ENCODE measurements at regions not wholly inside any gene's neighbourhood (a gene's known extent, or its start where the extent isn't known, plus 50 kb on each side); places are given as distances from the start of the nearest gene placed in this dataset.

DNA sequence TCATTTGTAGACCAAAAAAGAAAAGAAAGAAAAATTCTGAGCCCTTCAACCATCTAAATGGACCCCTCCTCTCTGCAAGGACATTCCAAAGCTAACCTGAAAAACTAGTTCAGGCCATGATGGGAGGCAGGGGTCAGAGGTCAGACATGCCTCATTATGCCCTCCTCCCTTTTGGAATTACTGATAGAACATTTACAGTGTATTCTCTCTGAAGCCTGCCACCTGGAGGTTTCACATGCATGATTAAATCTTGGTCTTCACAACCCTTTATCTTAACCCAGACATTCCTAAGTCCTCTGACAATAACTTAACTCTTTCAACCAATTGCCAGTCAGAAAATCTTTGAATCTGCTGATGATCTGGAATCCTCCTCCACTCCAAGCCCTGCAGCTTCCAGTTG lies 86.0 kb downstream of the SPP2 start:
- H3K27me3 ChIP-seq (ENCODE audit: insufficient read depth, poor library complexity, severe bottlenecking) = no peaks in the 10 kb centered on the region
- DNase-seq (ENCODE audit: low read depth in 1 of 2, low spot score in 1 of 2) = no peak
- TF ChIP-seq, protein P1, sequence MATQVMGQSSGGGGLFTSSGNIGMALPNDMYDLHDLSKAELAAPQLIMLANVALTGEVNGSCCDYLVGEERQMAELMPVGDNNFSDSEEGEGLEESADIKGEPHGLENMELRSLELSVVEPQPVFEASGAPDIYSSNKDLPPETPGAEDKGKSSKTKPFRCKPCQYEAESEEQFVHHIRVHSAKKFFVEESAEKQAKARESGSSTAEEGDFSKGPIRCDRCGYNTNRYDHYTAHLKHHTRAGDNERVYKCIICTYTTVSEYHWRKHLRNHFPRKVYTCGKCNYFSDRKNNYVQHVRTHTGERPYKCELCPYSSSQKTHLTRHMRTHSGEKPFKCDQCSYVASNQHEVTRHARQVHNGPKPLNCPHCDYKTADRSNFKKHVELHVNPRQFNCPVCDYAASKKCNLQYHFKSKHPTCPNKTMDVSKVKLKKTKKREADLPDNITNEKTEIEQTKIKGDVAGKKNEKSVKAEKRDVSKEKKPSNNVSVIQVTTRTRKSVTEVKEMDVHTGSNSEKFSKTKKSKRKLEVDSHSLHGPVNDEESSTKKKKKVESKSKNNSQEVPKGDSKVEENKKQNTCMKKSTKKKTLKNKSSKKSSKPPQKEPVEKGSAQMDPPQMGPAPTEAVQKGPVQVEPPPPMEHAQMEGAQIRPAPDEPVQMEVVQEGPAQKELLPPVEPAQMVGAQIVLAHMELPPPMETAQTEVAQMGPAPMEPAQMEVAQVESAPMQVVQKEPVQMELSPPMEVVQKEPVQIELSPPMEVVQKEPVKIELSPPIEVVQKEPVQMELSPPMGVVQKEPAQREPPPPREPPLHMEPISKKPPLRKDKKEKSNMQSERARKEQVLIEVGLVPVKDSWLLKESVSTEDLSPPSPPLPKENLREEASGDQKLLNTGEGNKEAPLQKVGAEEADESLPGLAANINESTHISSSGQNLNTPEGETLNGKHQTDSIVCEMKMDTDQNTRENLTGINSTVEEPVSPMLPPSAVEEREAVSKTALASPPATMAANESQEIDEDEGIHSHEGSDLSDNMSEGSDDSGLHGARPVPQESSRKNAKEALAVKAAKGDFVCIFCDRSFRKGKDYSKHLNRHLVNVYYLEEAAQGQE (IDR thresholded peaks at IDR 0.05; ENCODE audit: insufficient replicate concordance, low read depth) = no peak
- TF ChIP-seq, protein P2, sequence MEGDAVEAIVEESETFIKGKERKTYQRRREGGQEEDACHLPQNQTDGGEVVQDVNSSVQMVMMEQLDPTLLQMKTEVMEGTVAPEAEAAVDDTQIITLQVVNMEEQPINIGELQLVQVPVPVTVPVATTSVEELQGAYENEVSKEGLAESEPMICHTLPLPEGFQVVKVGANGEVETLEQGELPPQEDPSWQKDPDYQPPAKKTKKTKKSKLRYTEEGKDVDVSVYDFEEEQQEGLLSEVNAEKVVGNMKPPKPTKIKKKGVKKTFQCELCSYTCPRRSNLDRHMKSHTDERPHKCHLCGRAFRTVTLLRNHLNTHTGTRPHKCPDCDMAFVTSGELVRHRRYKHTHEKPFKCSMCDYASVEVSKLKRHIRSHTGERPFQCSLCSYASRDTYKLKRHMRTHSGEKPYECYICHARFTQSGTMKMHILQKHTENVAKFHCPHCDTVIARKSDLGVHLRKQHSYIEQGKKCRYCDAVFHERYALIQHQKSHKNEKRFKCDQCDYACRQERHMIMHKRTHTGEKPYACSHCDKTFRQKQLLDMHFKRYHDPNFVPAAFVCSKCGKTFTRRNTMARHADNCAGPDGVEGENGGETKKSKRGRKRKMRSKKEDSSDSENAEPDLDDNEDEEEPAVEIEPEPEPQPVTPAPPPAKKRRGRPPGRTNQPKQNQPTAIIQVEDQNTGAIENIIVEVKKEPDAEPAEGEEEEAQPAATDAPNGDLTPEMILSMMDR (IDR thresholded peaks at IDR 0.05; ENCODE audit: insufficient read depth, low read length) = no peak
- TF ChIP-seq POLR2AphosphoS5 (IDR thresholded peaks at IDR 0.05; ENCODE audit: low read depth) (no peak), SPI1 (IDR thresholded peaks at IDR 0.05; ENCODE audit: borderline replicate concordance, low read depth) (no peak), GABPA (IDR thresholded peaks at IDR 0.05; ENCODE audit: low read depth) (no peak)
- H3K4me3 ChIP-seq (replicated peaks; ENCODE audit: insufficient read depth, low read length) = no peak overlapping the region
- H3K27ac ChIP-seq (replicated peaks) = no peak overlapping the region

DNA sequence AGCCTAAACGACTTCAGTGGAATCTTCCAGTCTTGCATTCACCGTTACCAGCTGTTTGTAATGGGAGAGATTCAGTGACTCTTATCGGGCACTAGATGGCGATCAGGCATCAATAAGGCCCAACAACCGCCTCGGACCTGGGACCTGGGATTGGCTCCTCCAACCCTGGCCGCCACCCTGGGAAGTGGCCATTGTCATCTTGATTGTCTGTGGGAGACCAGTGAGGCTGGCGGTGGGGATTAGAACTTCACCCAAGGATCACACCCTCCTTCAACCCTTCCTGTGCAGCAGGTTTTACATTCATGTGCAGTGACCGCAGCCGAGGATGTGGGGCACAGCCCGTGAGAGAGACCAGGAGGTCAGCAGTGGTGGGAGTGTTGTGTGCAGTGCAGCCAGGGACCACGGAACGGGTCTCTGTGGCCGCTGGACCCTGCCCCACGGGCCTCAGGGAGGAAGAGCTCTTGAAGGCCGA lies 85.3 kb downstream of the SPP2 start:
- TF ChIP-seq, protein P2 (IDR thresholded peaks at IDR 0.05; ENCODE audit: insufficient read depth, low read length) = peak; percentile 58
- TF ChIP-seq GABPA (IDR thresholded peaks at IDR 0.05; ENCODE audit: low read depth) = no peak
- H3K27ac ChIP-seq (replicated peaks) = no peak overlapping the region
- H3K4me3 ChIP-seq (replicated peaks; ENCODE audit: insufficient read depth, low read length) = no peak overlapping the region
- no peaks in the 10 kb centered on the region for H3K27me3 ChIP-seq (ENCODE audit: insufficient read depth, poor library complexity, severe bottlenecking)
- DNase-seq (ENCODE audit: low read depth in 1 of 2, low spot score in 1 of 2) = peak; percentile 14 to 50

DNA sequence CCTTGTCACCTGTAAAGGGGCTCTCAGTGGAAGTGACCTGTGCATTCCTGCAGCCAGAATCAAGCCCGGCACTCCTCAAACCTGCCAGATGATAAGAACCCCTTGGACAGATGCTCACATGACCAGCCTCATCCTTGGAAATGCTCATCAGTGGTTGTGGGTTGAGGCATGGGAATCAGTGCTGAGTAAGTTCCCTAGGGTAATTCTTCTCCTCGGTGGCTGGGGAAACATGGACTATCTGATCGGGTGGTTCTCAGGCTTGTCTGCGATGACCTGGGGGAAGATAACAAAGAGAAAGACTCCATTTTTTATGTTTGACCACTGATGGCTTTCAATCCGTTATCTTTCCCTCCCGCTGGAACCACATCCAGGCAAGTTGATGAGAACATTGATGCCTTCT lies 84.0 kb downstream of the SPP2 start:
- TF ChIP-seq SPI1 (IDR thresholded peaks at IDR 0.05; ENCODE audit: borderline replicate concordance, low read depth) (no peak), POLR2AphosphoS5 (IDR thresholded peaks at IDR 0.05; ENCODE audit: low read depth) (no peak), GABPA (IDR thresholded peaks at IDR 0.05; ENCODE audit: low read depth) (no peak)
- TF ChIP-seq, protein P1 (IDR thresholded peaks at IDR 0.05; ENCODE audit: insufficient replicate concordance, low read depth) = no peak
- TF ChIP-seq, protein P2 (IDR thresholded peaks at IDR 0.05; ENCODE audit: insufficient read depth, low read length) = no peak

DNA sequence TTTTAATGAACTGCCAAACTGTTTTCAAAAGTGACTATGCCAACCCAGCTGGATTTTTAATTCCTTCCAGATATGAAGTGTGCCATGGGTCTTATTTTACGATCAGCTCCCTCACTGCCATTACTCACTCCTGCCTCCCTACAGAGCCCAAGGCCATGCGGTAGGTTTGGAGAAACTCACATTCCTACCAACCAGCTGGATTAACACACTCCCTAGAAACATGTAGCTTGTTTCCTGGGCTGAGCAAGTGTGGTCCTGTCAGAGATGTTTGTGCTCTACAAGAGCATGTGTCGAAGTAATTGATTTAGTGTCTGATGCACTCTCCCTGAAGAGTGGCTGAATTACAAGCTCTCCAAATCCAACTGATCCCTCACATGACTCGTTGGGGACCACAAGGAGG lies 82.5 kb downstream of the SPP2 start:
- TF ChIP-seq GABPA (IDR thresholded peaks at IDR 0.05; ENCODE audit: low read depth) = no peak
- TF ChIP-seq SPI1 (IDR thresholded peaks at IDR 0.05; ENCODE audit: borderline replicate concordance, low read depth) = no peak
- TF ChIP-seq, protein P1 (IDR thresholded peaks at IDR 0.05; ENCODE audit: insufficient replicate concordance, low read depth) = no peak
- TF ChIP-seq, protein P2 (IDR thresholded peaks at IDR 0.05; ENCODE audit: insufficient read depth, low read length) = no peak
- no peak for TF ChIP-seq POLR2AphosphoS5 (IDR thresholded peaks at IDR 0.05; ENCODE audit: low read depth)
- H3K27me3 ChIP-seq (ENCODE audit: insufficient read depth, poor library complexity, severe bottlenecking) = no peaks in the 10 kb centered on the region
- no peak overlapping the region for H3K27ac ChIP-seq (replicated peaks)
- no peak for DNase-seq (ENCODE audit: low read depth in 1 of 2, low spot score in 1 of 2)
- no peak overlapping the region for H3K4me3 ChIP-seq (replicated peaks; ENCODE audit: insufficient read depth, low read length)

More for the DNA sequence above, 84.0 kb downstream of the SPP2 start:
- Histone ChIP-seq H3K4me3 (replicated peaks; ENCODE audit: insufficient read depth, low read length) (no peak overlapping the region), H3K27ac (replicated peaks) (no peak overlapping the region), H3K27me3 (ENCODE audit: insufficient read depth, poor library complexity, severe bottlenecking) (no peaks in the 10 kb centered on the region)
- no peak for DNase-seq (ENCODE audit: low read depth in 1 of 2, low spot score in 1 of 2)
